ENCODE measurements at regions not wholly inside any gene's neighbourhood (a gene's known extent, or its start where the extent isn't known, plus 50 kb on each side); places are given as distances from the start of the nearest gene placed in this dataset.

DNA sequence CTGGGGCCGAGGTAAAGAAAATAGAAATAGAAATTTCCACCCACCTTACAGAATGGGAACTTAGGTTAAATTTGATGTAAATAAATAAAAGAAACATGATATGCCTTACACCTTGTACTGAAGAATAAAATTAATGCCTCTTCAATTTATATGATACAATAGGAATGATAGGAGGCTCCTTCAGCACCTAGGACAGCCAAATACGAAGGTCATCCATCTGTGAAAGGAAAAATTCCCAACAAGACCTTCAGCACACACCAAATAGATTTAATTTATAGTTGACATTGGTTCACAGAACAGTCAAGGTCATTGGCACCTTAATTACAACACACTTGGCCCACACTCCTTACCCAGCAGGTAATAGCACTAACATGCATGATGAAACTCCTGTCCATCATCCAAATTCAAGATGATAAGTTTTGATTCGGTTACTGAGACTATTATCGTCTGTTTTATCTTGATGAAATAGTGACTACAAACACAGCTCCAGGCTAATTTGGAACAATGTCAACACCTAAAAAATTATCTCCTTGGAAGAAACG is 250.9 kb downstream of the SNX13 start:
- H3K27ac Mint-ChIP-seq (ENCODE audit: unreplicated experiment) = no peak overlapping the region
- no peak for DNase-seq (ENCODE audit: low read depth, low spot score)
- H3K4me1 Mint-ChIP-seq = no peaks in the 10 kb centered on the region
- H3K27me3 Mint-ChIP-seq (ENCODE audit: low read depth) = no peaks in the 10 kb centered on the region
- no peak overlapping the region for H3K4me3 Mint-ChIP-seq
- H3K9me3 Mint-ChIP-seq = peaks cover 3% of the 10 kb centered on the region
- no peaks in the 10 kb centered on the region for H3K36me3 Mint-ChIP-seq (ENCODE audit: low read depth)
- TF ChIP-seq, protein P1, sequence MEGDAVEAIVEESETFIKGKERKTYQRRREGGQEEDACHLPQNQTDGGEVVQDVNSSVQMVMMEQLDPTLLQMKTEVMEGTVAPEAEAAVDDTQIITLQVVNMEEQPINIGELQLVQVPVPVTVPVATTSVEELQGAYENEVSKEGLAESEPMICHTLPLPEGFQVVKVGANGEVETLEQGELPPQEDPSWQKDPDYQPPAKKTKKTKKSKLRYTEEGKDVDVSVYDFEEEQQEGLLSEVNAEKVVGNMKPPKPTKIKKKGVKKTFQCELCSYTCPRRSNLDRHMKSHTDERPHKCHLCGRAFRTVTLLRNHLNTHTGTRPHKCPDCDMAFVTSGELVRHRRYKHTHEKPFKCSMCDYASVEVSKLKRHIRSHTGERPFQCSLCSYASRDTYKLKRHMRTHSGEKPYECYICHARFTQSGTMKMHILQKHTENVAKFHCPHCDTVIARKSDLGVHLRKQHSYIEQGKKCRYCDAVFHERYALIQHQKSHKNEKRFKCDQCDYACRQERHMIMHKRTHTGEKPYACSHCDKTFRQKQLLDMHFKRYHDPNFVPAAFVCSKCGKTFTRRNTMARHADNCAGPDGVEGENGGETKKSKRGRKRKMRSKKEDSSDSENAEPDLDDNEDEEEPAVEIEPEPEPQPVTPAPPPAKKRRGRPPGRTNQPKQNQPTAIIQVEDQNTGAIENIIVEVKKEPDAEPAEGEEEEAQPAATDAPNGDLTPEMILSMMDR (conservative IDR thresholded peaks at IDR 0.05) = no peak

- H3K9me3 Mint-ChIP-seq = peaks cover 3% of the 10 kb centered on the region
- H3K36me3 Mint-ChIP-seq (ENCODE audit: low read depth) = no peaks in the 10 kb centered on the region
- H3K4me1 Mint-ChIP-seq = no peaks in the 10 kb centered on the region
- TF ChIP-seq, protein P1 (conservative IDR thresholded peaks at IDR 0.05) = no peak
- DNase-seq (ENCODE audit: low read depth, low spot score) = no peak
- no peak overlapping the region for H3K4me3 Mint-ChIP-seq
- H3K27me3 Mint-ChIP-seq (ENCODE audit: low read depth) = no peaks in the 10 kb centered on the region
- H3K27ac Mint-ChIP-seq (ENCODE audit: unreplicated experiment) = no peak overlapping the region
These were observed 250.3 kb downstream of the SNX13 start for GRCh38 chr7:17690030-17690429.

- Mint-ChIP-seq H3K4me3 (peak overlapping the region; percentile 69), H3K4me1 (peaks cover 15% of the 10 kb centered on the region), H3K27ac (ENCODE audit: unreplicated experiment) (peak overlapping the region; percentile 91), H3K36me3 (ENCODE audit: low read depth) (peaks cover 13% of the 10 kb centered on the region), H3K9me3 (peaks cover 23% of the 10 kb centered on the region), H3K27me3 (ENCODE audit: low read depth) (no peaks in the 10 kb centered on the region)
- TF ChIP-seq, protein P1 (conservative IDR thresholded peaks at IDR 0.05) = no peak
- DNase-seq (ENCODE audit: low read depth, low spot score) = peak; percentile 14
These were observed 243.9 kb downstream of the SNX13 start for GRCh38 chr7:17696422-17696821.

- TF ChIP-seq, protein P1 (conservative IDR thresholded peaks at IDR 0.05) = no peak
- Mint-ChIP-seq H3K4me3 (no peak overlapping the region), H3K27ac (ENCODE audit: unreplicated experiment) (peak overlapping the region; percentile 91)
These were observed 243.0 kb downstream of the SNX13 start for GRCh38 chr7:17697128-17697881.

GRCh38 chr7:17699696-17700095 is 240.6 kb downstream of the SNX13 start:
- H3K9me3 Mint-ChIP-seq = peaks cover 23% of the 10 kb centered on the region

More at GRCh38 chr7:17697128-17697881, 243.0 kb downstream of the SNX13 start:
- DNase-seq (ENCODE audit: low read depth, low spot score) = no peak
- H3K27me3 Mint-ChIP-seq (ENCODE audit: low read depth) = no peaks in the 10 kb centered on the region
- peaks cover 15% of the 10 kb centered on the region for H3K4me1 Mint-ChIP-seq
- H3K9me3 Mint-ChIP-seq = peaks cover 23% of the 10 kb centered on the region
- H3K36me3 Mint-ChIP-seq (ENCODE audit: low read depth) = peaks cover 15% of the 10 kb centered on the region

More at GRCh38 chr7:17699696-17700095, 240.6 kb downstream of the SNX13 start:
- Mint-ChIP-seq H3K4me3 (no peak overlapping the region), H3K4me1 (peaks cover 15% of the 10 kb centered on the region), H3K27ac (ENCODE audit: unreplicated experiment) (no peak overlapping the region), H3K36me3 (ENCODE audit: low read depth) (peaks cover 15% of the 10 kb centered on the region), H3K27me3 (ENCODE audit: low read depth) (peaks cover under 1% of the 10 kb centered on the region)
- DNase-seq (ENCODE audit: low read depth, low spot score) = no peak
- TF ChIP-seq, protein P1 (conservative IDR thresholded peaks at IDR 0.05) = no peak

Measured in neural crest cell (in vitro differentiated cells).